B cell (primary cell): ENCODE measurements at regions not wholly inside any gene's neighbourhood (a gene's known extent, or its start where the extent isn't known, plus 50 kb on each side); places are given as distances from the start of the nearest gene placed in this dataset.

Experiments
- ATAC-seq: fragments of 200-7000 bp; cut with Tn5 transposase; one replicate; pipeline ENCODE4 v1.10.0; 2021; ENCODE audit warnings: low read depth, mild to moderate bottlenecking, moderate number of reproducible peaks, moderate library complexity
- CTCF ChIA-PET: fragments of 350-600 bp; sonication (Branson Sonifier 250); formaldehyde crosslinking; loops from one replicate; lab custom pipeline; 2021; ENCODE audit warnings: antibody characterized with exemption, inconsistent platforms; lab: Charles Lee
- POLR2A ChIA-PET: fragments of 350-600 bp; sonication (Branson Sonifier 250); formaldehyde crosslinking; loops from one replicate; lab custom pipeline; 2021; ENCODE audit warnings: antibody characterized with exemption; lab: Charles Lee
- DNase-seq: peaks from one replicate; pipeline ENCODE4 v3.0.0; 2013
- H2AFZ ChIP-seq: 2 replicates; pipeline ENCODE4 v1.6.1; 2012; ENCODE audit warnings: mild to moderate bottlenecking, low read depth, low read length; ENCODE audit not compliant: insufficient read depth, poor library complexity, severe bottlenecking
- H3K27ac ChIP-seq, 2 donors: 1 replicate in 1 of 2; 2 replicates in 1 of 2; pipeline ENCODE4 v1.5.1; 2012 to 2013; ENCODE audit warnings: low read length in 2 of 2, mild to moderate bottlenecking in 2 of 2, moderate library complexity in 1 of 2
- H3K27me3 ChIP-seq, 4 experiments: fragments of 200-600 bp in 1 of 4; sonication (generic) in 1 of 4; replicated peaks in 1 of 4; 1 replicate in 2 of 4; 2 replicates in 2 of 4; pipeline versions ENCODE4 v1.6.1 to v1.7.0; 2013 to 2016; ENCODE audit warnings: low read length in 3 of 4, mild to moderate bottlenecking in 2 of 4, mixed read lengths in 1 of 4, moderate library complexity in 1 of 4; ENCODE audit not compliant: insufficient read depth in 4 of 4, control insufficient read depth in 3 of 4; ENCODE audit errors: control extremely low read depth in 1 of 4
- H3K36me3 ChIP-seq, 2 experiments: replicated peaks in 1 of 2; 1 replicate in 1 of 2; 2 replicates in 1 of 2; pipeline versions ENCODE4 v1.6.1 to v1.7.1; 2013; ENCODE audit warnings: low read length in 1 of 2; ENCODE audit not compliant: insufficient read depth in 2 of 2, control insufficient read depth in 1 of 2; ENCODE audit errors: control extremely low read depth in 1 of 2, extremely low read depth in 1 of 2
- H3K4me1 ChIP-seq, 2 donors: fragments of 200-600 bp in 1 of 2; sonication (generic) in 1 of 2; 1 replicate in 1 of 2; 2 replicates in 1 of 2; pipeline versions ENCODE4 v1.5.1 to v1.6.1; 2013 to 2017; ENCODE audit warnings: low read length in 2 of 2; ENCODE audit not compliant: control insufficient read depth in 2 of 2, insufficient read depth in 2 of 2
- H3K4me2 ChIP-seq: replicated peaks from 2 replicates; pipeline ENCODE3; 2012; ENCODE audit warnings: mild to moderate bottlenecking, low read depth, low read length; ENCODE audit not compliant: poor library complexity, severe bottlenecking
- H3K4me3 ChIP-seq, 5 experiments: fragments of 200-600 bp in 1 of 5; sonication (generic) in 1 of 5; 1 replicate in 3 of 5; 2 replicates in 2 of 5; pipeline versions ENCODE4 v1.5.1 to v1.7.0; 2011 to 2016; ENCODE audit warnings: low read length in 4 of 5, mild to moderate bottlenecking in 4 of 5, low read depth in 2 of 5, control low read depth in 1 of 5, moderate library complexity in 1 of 5; ENCODE audit not compliant: insufficient read depth in 1 of 5; ENCODE audit errors: control extremely low read depth in 1 of 5, extremely low read depth in 1 of 5
- H3K79me2 ChIP-seq: fragments of 200-600 bp; sonication (generic); one replicate; pipeline ENCODE4 v1.6.0; 2016; ENCODE audit warnings: low read length; ENCODE audit not compliant: control insufficient read depth, insufficient read depth
- H3K9ac ChIP-seq: fragments of 200-600 bp; sonication (generic); 2 replicates; pipeline ENCODE4 v1.6.1; 2017; ENCODE audit warnings: mild to moderate bottlenecking, low read length, moderate library complexity
- H3K9me3 ChIP-seq, 3 donors: one replicate each; pipeline versions ENCODE4 v1.6.1 to v1.7.1; 2013; ENCODE audit warnings: low read length in 2 of 3; ENCODE audit not compliant: control insufficient read depth in 2 of 3, insufficient read depth in 1 of 3; ENCODE audit errors: control extremely low read depth in 1 of 3
- H4K20me1 ChIP-seq: 2 replicates; pipeline ENCODE4 v1.6.0; 2012; ENCODE audit warnings: mild to moderate bottlenecking, low read length; ENCODE audit not compliant: insufficient read depth, control insufficient read depth, poor library complexity, severe bottlenecking
- H3K27ac Mint-ChIP-seq: one replicate; pipeline ENCODE4 v1.8.0; 2021; ENCODE audit warnings: mixed read lengths
- H3K27me3 Mint-ChIP-seq: one replicate; pipeline ENCODE4 v1.8.0; 2021; ENCODE audit warnings: mixed read lengths
- H3K4me1 Mint-ChIP-seq: one replicate; pipeline ENCODE4 v1.8.0; 2021; ENCODE audit warnings: mixed read lengths
- H3K4me3 Mint-ChIP-seq: one replicate; pipeline ENCODE4 v1.8.0; 2021; ENCODE audit warnings: mixed read lengths
- H3K9me3 Mint-ChIP-seq: one replicate; pipeline ENCODE4 v1.8.0; 2022; ENCODE audit warnings: mixed read lengths; ENCODE audit not compliant: insufficient read depth
- CTCF ChIP-seq: fragments of 200-600 bp; IDR thresholded peaks from one replicate; pipeline ENCODE4 v1.8.0; 2022; ENCODE audit warnings: antibody characterized with exemption, mild to moderate bottlenecking
- EZH2 ChIP-seq: IDR thresholded peaks from 2 replicates; pipeline ENCODE4 v1.6.1; 2012; ENCODE audit warnings: borderline replicate concordance, low read depth, mild to moderate bottlenecking, moderate library complexity, low read length; ENCODE audit not compliant: insufficient read depth, poor library complexity, severe bottlenecking
- WGBS: methylation state at CpG from one replicate; pipeline ENCODE4 v1.1.5; 2013; ENCODE audit warnings: missing lambda C conversion rate; ENCODE audit not compliant: insufficient coverage; 5-methylcytosine and 5-hydroxymethylcytosine counted together
- intact Hi-C: fragments of 100-400 bp; cut with micrococcal nuclease; formaldehyde crosslinking; loops from one replicate; pipeline ENCODE4 v1.10.0; 2022

GRCh38 chr1:209454340-209454994, 129.0 kb upstream of the CAMK1G start:
- POLR2A ChIA-PET = no interaction called here
- Histone ChIP-seq H3K79me2 (no peaks in the 10 kb centered on the region), H3K4me1 (no peaks in the 10 kb centered on the region), H3K27ac (no peak overlapping the region), H3K9me3 (no peaks in the 10 kb centered on the region), H3K4me2 (no peak overlapping the region), H3K9ac (no peak overlapping the region), H4K20me1 (no peaks in the 10 kb centered on the region), H2AFZ (no peak overlapping the region), H3K4me3 (no peak overlapping the region), H3K36me3 (no peaks in the 10 kb centered on the region), H3K27me3 (peaks cover 0 to 2% (median 0%) of the 10 kb centered on the region in 4 experiments)
- intact Hi-C loops = no loop called here
- TF ChIP-seq CTCF = no peak
- no peak for TF ChIP-seq EZH2
- WGBS = no CpG with 5 or more reads among the region's 2 CpGs
- CTCF ChIA-PET = no interaction called here
- H3K9me3 Mint-ChIP-seq = no peaks in the 10 kb centered on the region
- H3K27ac Mint-ChIP-seq = no peak overlapping the region
- H3K27me3 Mint-ChIP-seq = peaks cover 15% of the 10 kb centered on the region
- no peak overlapping the region for H3K4me3 Mint-ChIP-seq
- H3K4me1 Mint-ChIP-seq = no peaks in the 10 kb centered on the region
- DNase-seq (no peak), ATAC-seq (no peak)

GRCh38 chr1:209455145-209455544, 128.4 kb upstream of the CAMK1G start:
- Histone ChIP-seq H2AFZ (no peak overlapping the region), H3K9me3 (no peaks in the 10 kb centered on the region), H3K4me3 (no peak overlapping the region), H3K36me3 (no peaks in the 10 kb centered on the region), H3K9ac (no peak overlapping the region), H3K79me2 (no peaks in the 10 kb centered on the region), H3K4me2 (no peak overlapping the region), H4K20me1 (no peaks in the 10 kb centered on the region), H3K27ac (no peak overlapping the region), H3K27me3 (peaks cover 0 to 2% (median 0%) of the 10 kb centered on the region in 4 experiments), H3K4me1 (no peaks in the 10 kb centered on the region)
- no peak for DNase-seq
- TF ChIP-seq EZH2 (no peak), CTCF (no peak)
- Mint-ChIP-seq H3K4me1 (no peaks in the 10 kb centered on the region), H3K9me3 (no peaks in the 10 kb centered on the region), H3K27ac (no peak overlapping the region), H3K4me3 (no peak overlapping the region), H3K27me3 (peaks cover 15% of the 10 kb centered on the region)
- WGBS = 73% methylated on average over 2 of the region's 3 CpGs
- POLR2A ChIA-PET = no interaction called here
- CTCF ChIA-PET = no interaction called here
- ATAC-seq = no peak
- intact Hi-C loops = no loop called here
